Panc1 (cell line): ENCODE measurements at regions not wholly inside any gene's neighbourhood (a gene's known extent, or its start where the extent isn't known, plus 50 kb on each side); places are given as distances from the start of the nearest gene placed in this dataset.

ENCODE experiments used
- ATAC-seq: fragments of 200-7000 bp; cut with Tn5 transposase; 2 replicates; pipeline ENCODE4 v1.9.1; 2020; ENCODE audit warnings: mild to moderate bottlenecking, moderate library complexity
- BruUV-seq: library from RNA; stranded (reverse); fragments of 400-500 nt; replicated peaks from 2 replicates; lab custom pipeline; 2021; lab: Mats Ljungman, UMichigan
- CTCF ChIA-PET: fragments of 300-600 bp; sonication (Branson Sonifier 250); formaldehyde crosslinking; loops from one replicate; lab custom pipeline; 2022; ENCODE audit warnings: antibody characterized with exemption; lab: Charles Lee
- POLR2A ChIA-PET: fragments of 300-600 bp; sonication (Branson Sonifier 250); formaldehyde crosslinking; loops from one replicate; lab custom pipeline; 2022; ENCODE audit warnings: antibody characterized with exemption; lab: Charles Lee
- DNase-seq: peaks from one replicate; pipeline ENCODE4 v3.0.0-alpha.2; 2010; ENCODE audit warnings: low read depth, low spot score
- H3K27ac ChIP-seq: 2 replicates; pipeline ENCODE4 v1.5.1; 2011; ENCODE audit warnings: mild to moderate bottlenecking, low read length, inconsistent platforms
- H3K27me3 ChIP-seq: fragments of 200-500 bp; sonication (Bioruptor generic); 2 replicates; pipeline ENCODE4 v1.6.0; 2014; ENCODE audit warnings: low read length, inconsistent platforms; ENCODE audit not compliant: control insufficient read depth, insufficient read depth
- H3K36me3 ChIP-seq: fragments of 200-500 bp; sonication (Bioruptor generic); 2 replicates; pipeline ENCODE4 v1.5.1; 2014; ENCODE audit warnings: inconsistent platforms, mild to moderate bottlenecking, low read length, moderate library complexity; ENCODE audit not compliant: control insufficient read depth, insufficient read depth
- H3K4me1 ChIP-seq: 2 replicates; pipeline ENCODE4 v1.5.1; 2011; ENCODE audit warnings: inconsistent platforms, mild to moderate bottlenecking, low read length, moderate library complexity; ENCODE audit not compliant: control insufficient read depth, insufficient read depth
- H3K4me3 ChIP-seq, 2 experiments: 2 replicates each; pipeline ENCODE4 v1.5.1; 2011 to 2012; ENCODE audit warnings: low read depth in 2 of 2, low read length in 2 of 2, mild to moderate bottlenecking in 2 of 2, inconsistent platforms in 1 of 2, moderate library complexity in 1 of 2
- H3K9me3 ChIP-seq: fragments of 200-500 bp; sonication (Bioruptor generic); 2 replicates; pipeline ENCODE4 v1.5.1; 2014; ENCODE audit warnings: low read depth, mild to moderate bottlenecking, inconsistent platforms, low read length, moderate library complexity; ENCODE audit not compliant: control insufficient read depth, insufficient read depth
- POLR2AphosphoS5 ChIP-seq: IDR thresholded peaks from 2 replicates; pipeline ENCODE4 v1.6.1; 2012; ENCODE audit warnings: mild to moderate bottlenecking, low read depth, low read length, moderate library complexity
- SIN3A ChIP-seq: IDR thresholded peaks from 2 replicates; pipeline ENCODE4 v1.6.1; 2012; ENCODE audit warnings: low read depth, mild to moderate bottlenecking, low read length, moderate library complexity, borderline replicate concordance; ENCODE audit not compliant: insufficient read depth
- TCF7L2 ChIP-seq: IDR thresholded peaks from 2 replicates; pipeline ENCODE4 v1.6.1; 2011; ENCODE audit warnings: mild to moderate bottlenecking, low read depth, low read length, inconsistent platforms
- in situ Hi-C: cut with HindIII; loops from 2 replicates; pipeline ENCODE4 v1.10.0; 2016; ENCODE audit warnings: low sequenced_read_pairs, low pct_unique_long_range_greater_than_20kb
- intact Hi-C: fragments of 100-400 bp; cut with micrococcal nuclease; formaldehyde crosslinking; loops from one replicate; pipeline ENCODE4 v1.10.0; 2022; ENCODE audit not compliant: unreplicated experiment
- TF ChIP-seq, protein P1 (sequence below): fragments of 450-650 bp; IDR thresholded peaks from 2 replicates; pipeline ENCODE4 v1.5.1; 2017; ENCODE audit warnings: mild to moderate bottlenecking
- TF ChIP-seq, protein P2 (sequence below), 2 experiments: IDR thresholded peaks; 2 replicates each; pipeline ENCODE4 v1.6.1; 2011 to 2012; ENCODE audit warnings: low read depth in 2 of 2, control low read depth in 1 of 2, low read length in 1 of 2, mild to moderate bottlenecking in 1 of 2, moderate library complexity in 1 of 2; ENCODE audit not compliant: insufficient read depth in 1 of 2

DNA sequence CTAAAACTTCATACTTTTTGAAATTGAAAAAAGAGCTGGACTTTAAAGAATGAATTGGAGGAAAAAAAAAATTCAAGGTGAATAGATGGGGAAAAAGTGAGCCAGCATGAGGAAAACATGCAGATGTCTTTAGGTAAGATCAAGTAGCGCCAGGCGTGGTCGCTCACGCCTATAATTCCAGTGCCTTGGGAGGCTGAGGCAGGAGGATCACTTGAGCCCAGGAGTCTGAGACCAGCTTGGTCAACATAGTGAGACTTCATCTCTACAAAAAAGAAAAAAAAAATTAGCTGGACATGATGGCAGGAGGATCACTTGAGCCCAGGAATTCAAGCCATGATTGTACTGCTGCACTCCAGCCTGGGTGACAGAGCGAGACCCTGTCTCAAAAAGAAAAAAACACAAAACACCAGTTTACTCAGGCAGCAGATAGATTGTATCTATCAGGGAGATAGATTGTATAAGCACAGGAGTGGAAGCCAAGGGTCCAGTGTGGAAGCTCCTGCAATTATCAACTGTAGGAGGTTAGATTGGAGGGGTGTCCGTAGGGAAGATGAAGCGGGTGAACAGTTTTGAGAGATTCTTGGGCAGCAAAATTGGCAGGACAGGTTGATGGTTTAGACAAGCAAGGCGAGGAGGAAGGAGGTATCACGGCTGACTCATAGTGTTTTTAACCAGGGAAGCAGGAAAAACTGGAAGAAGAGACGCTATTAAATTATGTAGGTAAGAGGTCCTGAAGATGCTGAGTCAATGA is 97.6 kb upstream of the ZNF217 start:
- Histone ChIP-seq H3K4me1 (peaks cover 27% of the 10 kb centered on the region), H3K9me3 (no peaks in the 10 kb centered on the region), H3K27me3 (no peaks in the 10 kb centered on the region), H3K36me3 (no peaks in the 10 kb centered on the region), H3K27ac (peak overlapping the region; percentile 85), H3K4me3 (no peak overlapping the region)
- BruUV-seq, result no TSS peak
- TF ChIP-seq, protein P1, sequence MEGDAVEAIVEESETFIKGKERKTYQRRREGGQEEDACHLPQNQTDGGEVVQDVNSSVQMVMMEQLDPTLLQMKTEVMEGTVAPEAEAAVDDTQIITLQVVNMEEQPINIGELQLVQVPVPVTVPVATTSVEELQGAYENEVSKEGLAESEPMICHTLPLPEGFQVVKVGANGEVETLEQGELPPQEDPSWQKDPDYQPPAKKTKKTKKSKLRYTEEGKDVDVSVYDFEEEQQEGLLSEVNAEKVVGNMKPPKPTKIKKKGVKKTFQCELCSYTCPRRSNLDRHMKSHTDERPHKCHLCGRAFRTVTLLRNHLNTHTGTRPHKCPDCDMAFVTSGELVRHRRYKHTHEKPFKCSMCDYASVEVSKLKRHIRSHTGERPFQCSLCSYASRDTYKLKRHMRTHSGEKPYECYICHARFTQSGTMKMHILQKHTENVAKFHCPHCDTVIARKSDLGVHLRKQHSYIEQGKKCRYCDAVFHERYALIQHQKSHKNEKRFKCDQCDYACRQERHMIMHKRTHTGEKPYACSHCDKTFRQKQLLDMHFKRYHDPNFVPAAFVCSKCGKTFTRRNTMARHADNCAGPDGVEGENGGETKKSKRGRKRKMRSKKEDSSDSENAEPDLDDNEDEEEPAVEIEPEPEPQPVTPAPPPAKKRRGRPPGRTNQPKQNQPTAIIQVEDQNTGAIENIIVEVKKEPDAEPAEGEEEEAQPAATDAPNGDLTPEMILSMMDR, result no peak
- TF ChIP-seq POLR2AphosphoS5, result no peak
- TF ChIP-seq, protein P2, sequence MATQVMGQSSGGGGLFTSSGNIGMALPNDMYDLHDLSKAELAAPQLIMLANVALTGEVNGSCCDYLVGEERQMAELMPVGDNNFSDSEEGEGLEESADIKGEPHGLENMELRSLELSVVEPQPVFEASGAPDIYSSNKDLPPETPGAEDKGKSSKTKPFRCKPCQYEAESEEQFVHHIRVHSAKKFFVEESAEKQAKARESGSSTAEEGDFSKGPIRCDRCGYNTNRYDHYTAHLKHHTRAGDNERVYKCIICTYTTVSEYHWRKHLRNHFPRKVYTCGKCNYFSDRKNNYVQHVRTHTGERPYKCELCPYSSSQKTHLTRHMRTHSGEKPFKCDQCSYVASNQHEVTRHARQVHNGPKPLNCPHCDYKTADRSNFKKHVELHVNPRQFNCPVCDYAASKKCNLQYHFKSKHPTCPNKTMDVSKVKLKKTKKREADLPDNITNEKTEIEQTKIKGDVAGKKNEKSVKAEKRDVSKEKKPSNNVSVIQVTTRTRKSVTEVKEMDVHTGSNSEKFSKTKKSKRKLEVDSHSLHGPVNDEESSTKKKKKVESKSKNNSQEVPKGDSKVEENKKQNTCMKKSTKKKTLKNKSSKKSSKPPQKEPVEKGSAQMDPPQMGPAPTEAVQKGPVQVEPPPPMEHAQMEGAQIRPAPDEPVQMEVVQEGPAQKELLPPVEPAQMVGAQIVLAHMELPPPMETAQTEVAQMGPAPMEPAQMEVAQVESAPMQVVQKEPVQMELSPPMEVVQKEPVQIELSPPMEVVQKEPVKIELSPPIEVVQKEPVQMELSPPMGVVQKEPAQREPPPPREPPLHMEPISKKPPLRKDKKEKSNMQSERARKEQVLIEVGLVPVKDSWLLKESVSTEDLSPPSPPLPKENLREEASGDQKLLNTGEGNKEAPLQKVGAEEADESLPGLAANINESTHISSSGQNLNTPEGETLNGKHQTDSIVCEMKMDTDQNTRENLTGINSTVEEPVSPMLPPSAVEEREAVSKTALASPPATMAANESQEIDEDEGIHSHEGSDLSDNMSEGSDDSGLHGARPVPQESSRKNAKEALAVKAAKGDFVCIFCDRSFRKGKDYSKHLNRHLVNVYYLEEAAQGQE (IDR thresholded peaks at IDR 0.05; ENCODE audit: insufficient read depth in 1 of 2, low read depth in 2 of 2, low read length in 1 of 2), result no peak; a peak in 1 of 4 replicates
- no peak for TF ChIP-seq TCF7L2
- no peak for TF ChIP-seq SIN3A
- ChIA-PET CTCF (interaction anchor here (0.6 kb wide), 1 partner anchor 30 kb away, joined by 3 read pairs; no protein-coding TSS in a partner anchor), POLR2A (interaction anchor here (0.6 to 1.9 kb wide), 4 partner anchors 12 to 243 kb away, joined by 3 to 6 read pairs (median 4); no protein-coding TSS in a partner anchor)
- ATAC-seq (0 out of 2 replicates have a peak, but pooled peaks have one; percentile 24), DNase-seq (no peak)
- intact Hi-C loops, result no loop called here
- in situ Hi-C loops, result no loop called here

DNA sequence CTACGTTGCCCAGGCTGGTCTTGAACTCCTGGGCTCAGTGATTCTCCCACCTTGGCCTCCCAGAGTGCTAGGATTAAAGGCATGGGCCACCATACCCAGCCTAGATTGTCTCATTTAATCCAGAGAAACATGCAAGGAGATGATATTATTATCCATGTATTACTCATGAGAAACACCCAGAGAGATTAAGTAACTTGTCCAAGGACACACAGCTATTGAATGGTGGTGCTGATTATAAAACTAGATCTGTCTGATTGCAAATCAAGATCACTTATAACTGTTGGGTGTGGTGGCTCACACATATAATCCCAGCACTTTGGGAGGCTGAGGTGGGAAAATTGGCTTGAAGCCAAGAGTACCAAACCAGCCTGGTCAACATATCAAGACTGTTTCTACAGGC is 94.4 kb upstream of the ZNF217 start:
- BruUV-seq, result no TSS peak
- Histone ChIP-seq H3K27ac (peak overlapping the region; percentile 69), H3K4me3 (no peak overlapping the region), H3K4me1 (peaks cover 37% of the 10 kb centered on the region), H3K27me3 (no peaks in the 10 kb centered on the region), H3K36me3 (no peaks in the 10 kb centered on the region), H3K9me3 (no peaks in the 10 kb centered on the region)
- TF ChIP-seq, protein P1, result no peak
- TF ChIP-seq, protein P2 (IDR thresholded peaks at IDR 0.05; ENCODE audit: insufficient read depth in 1 of 2, low read depth in 2 of 2, low read length in 1 of 2), result no peak
- TF ChIP-seq SIN3A (no peak), POLR2AphosphoS5 (no peak), TCF7L2 (no peak)
- intact Hi-C loops, result no loop called here
- DNase-seq (no peak), ATAC-seq (no peak)
- in situ Hi-C loops, result no loop called here
- ChIA-PET POLR2A (interaction anchor here (0.9 kb wide), 1 partner anchor 9 kb away, joined by 7 read pairs; no protein-coding TSS in a partner anchor), CTCF (interaction anchor here (0.6 to 0.7 kb wide), 2 partner anchors 9 to 221 kb away, joined by 3 read pairs; no protein-coding TSS in a partner anchor)
